SK-N-SH treated with all-trans-retinoic acid at 6 μM for 48 hours (cell line): ENCODE measurements at regions not wholly inside any gene's neighbourhood (a gene's known extent, or its start where the extent isn't known, plus 50 kb on each side); places are given as distances from the start of the nearest gene placed in this dataset.

ENCODE experiments used
- ATAC-seq: fragments of 200-7000 bp; cut with Tn5 transposase; 3 replicates; pipeline ENCODE4 v1.9.1; 2020; ENCODE audit warnings: mild to moderate bottlenecking, moderate library complexity
- ARNTL ChIP-seq: fragments of 450-650 bp; formaldehyde crosslinking; IDR thresholded peaks from 2 replicates; pipeline ENCODE4 v1.5.0; 2020; ENCODE audit warnings: low read depth, mild to moderate bottlenecking, moderate library complexity, borderline replicate concordance
- BACH2 ChIP-seq: fragments of 250-450 bp; sonication (Bioruptor Pico); IDR thresholded peaks from 2 replicates; pipeline ENCODE4 v1.9.0; 2021; ENCODE audit warnings: mild to moderate bottlenecking, borderline replicate concordance
- CSDC2 ChIP-seq: fragments of 250-450 bp; sonication (Bioruptor Pico); IDR thresholded peaks from 2 replicates; pipeline ENCODE4 v1.5.0; 2020; ENCODE audit warnings: mild to moderate bottlenecking, moderate library complexity
- ESRRG ChIP-seq: fragments of 250-450 bp; sonication (Bioruptor Pico); IDR thresholded peaks from 2 replicates; pipeline ENCODE4 v1.6.1; 2021; ENCODE audit warnings: mild to moderate bottlenecking
- GLIS3 ChIP-seq: fragments of 250-450 bp; sonication (Bioruptor Pico); IDR thresholded peaks from 2 replicates; pipeline ENCODE4 v1.5.0; 2020; ENCODE audit warnings: mild to moderate bottlenecking, moderate library complexity
- ISL1 ChIP-seq: fragments of 250-450 bp; sonication (Bioruptor Pico); IDR thresholded peaks from 2 replicates; pipeline ENCODE4 v2.1.2; 2022; ENCODE audit warnings: mild to moderate bottlenecking, moderate library complexity
- OSR1 ChIP-seq: fragments of 250-450 bp; sonication (Bioruptor Pico); IDR thresholded peaks from 2 replicates; pipeline ENCODE4 v1.8.0; 2022; ENCODE audit warnings: moderate library complexity, mild to moderate bottlenecking, inconsistent platforms
- PATZ1 ChIP-seq: fragments of 250-450 bp; sonication (Bioruptor Pico); IDR thresholded peaks from 2 replicates; pipeline ENCODE4 v1.8.0; 2020; ENCODE audit warnings: mild to moderate bottlenecking, moderate library complexity, borderline replicate concordance
- POU6F1 ChIP-seq: fragments of 250-450 bp; sonication (Bioruptor Pico); IDR thresholded peaks from 2 replicates; pipeline ENCODE4 v1.8.0; 2021; ENCODE audit warnings: low read depth, mild to moderate bottlenecking, moderate library complexity, borderline replicate concordance
- PPARA ChIP-seq: fragments of 250-450 bp; sonication (Bioruptor Pico); IDR thresholded peaks from 2 replicates; pipeline ENCODE4 v1.5.0; 2020; ENCODE audit warnings: mild to moderate bottlenecking, borderline replicate concordance
- RARB ChIP-seq: fragments of 250-450 bp; sonication (Bioruptor Pico); IDR thresholded peaks from 2 replicates; pipeline ENCODE4 v1.8.0; 2021; ENCODE audit warnings: mild to moderate bottlenecking, moderate library complexity
- SNAI2 ChIP-seq: fragments of 250-450 bp; sonication (Bioruptor Pico); IDR thresholded peaks from 2 replicates; pipeline ENCODE4 v1.5.0; 2020; ENCODE audit warnings: mild to moderate bottlenecking, moderate library complexity
- TCF4 ChIP-seq: fragments of 250-450 bp; sonication (Bioruptor Pico); IDR thresholded peaks from 2 replicates; pipeline ENCODE4 v1.8.0; 2021; ENCODE audit warnings: mild to moderate bottlenecking, moderate library complexity, borderline replicate concordance
- TOX ChIP-seq: fragments of 250-450 bp; sonication (Bioruptor Pico); IDR thresholded peaks from 2 replicates; pipeline ENCODE4 v1.8.0; 2021; ENCODE audit warnings: mild to moderate bottlenecking, moderate library complexity, borderline replicate concordance
- ZC3H10 ChIP-seq: fragments of 250-450 bp; sonication (Bioruptor Pico); IDR thresholded peaks from 2 replicates; pipeline ENCODE4 v1.5.1; 2021; ENCODE audit warnings: mild to moderate bottlenecking, moderate library complexity
- ZFP3 ChIP-seq: fragments of 250-450 bp; sonication (Bioruptor Pico); IDR thresholded peaks from 2 replicates; pipeline ENCODE4 v1.5.0; 2020; ENCODE audit warnings: mild to moderate bottlenecking, moderate library complexity
- ZFP30 ChIP-seq: fragments of 450-650 bp; formaldehyde crosslinking; IDR thresholded peaks from 2 replicates; pipeline ENCODE4 v1.5.0; 2022; ENCODE audit warnings: mild to moderate bottlenecking, moderate library complexity
- ZNF70 ChIP-seq: fragments of 450-650 bp; formaldehyde crosslinking; IDR thresholded peaks from 2 replicates; pipeline ENCODE4 v1.5.0; 2020; ENCODE audit warnings: mild to moderate bottlenecking, moderate library complexity
- ZNF8 ChIP-seq: fragments of 450-650 bp; formaldehyde crosslinking; IDR thresholded peaks from 2 replicates; pipeline ENCODE4 v1.5.0; 2020; ENCODE audit warnings: mild to moderate bottlenecking, moderate library complexity
- TF ChIP-seq, protein P1 (sequence below): fragments of 250-450 bp; sonication (Bioruptor Pico); IDR thresholded peaks from 2 replicates; pipeline ENCODE4 v1.5.1; 2021; ENCODE audit warnings: mild to moderate bottlenecking, moderate library complexity
- TF ChIP-seq, protein P2 (sequence below): fragments of 250-450 bp; sonication (Bioruptor Pico); IDR thresholded peaks from 2 replicates; pipeline ENCODE4 v1.5.0; 2020; ENCODE audit warnings: mild to moderate bottlenecking, moderate library complexity

DNA sequence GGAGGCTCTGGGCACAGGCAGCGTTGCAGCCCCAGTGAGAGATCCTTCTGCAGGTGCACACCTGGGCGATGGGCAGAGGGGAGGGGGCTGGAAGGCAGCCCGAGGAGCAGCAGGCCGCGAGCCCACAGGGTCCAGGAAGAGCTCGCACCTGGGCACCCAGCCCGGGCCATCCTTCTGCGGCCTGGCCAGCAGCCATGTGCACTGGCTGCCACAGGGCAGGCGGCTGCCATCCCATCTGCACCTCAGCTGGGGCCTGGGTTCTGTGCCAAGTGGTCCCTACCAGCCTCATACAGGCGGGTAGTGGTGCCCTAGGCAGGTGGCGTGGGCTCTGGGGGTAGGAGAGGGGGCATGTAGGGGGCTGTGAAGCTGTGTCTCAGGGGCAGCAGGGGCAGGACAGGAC, 197.2 kb downstream of the RBFOX3 start:
- no peak for ATAC-seq
- TF ChIP-seq SNAI2 (CRISPR knock-in tag) (no peak), ESRRG (CRISPR knock-in tag) (no peak), TOX (CRISPR knock-in tag) (no peak), ARNTL (no peak), PATZ1 (CRISPR knock-in tag) (no peak), GLIS3 (CRISPR knock-in tag) (no peak), POU6F1 (CRISPR knock-in tag) (no peak), ISL1 (CRISPR knock-in tag) (no peak), ZFP30 (CRISPR knock-in tag) (no peak), TCF4 (CRISPR knock-in tag) (no peak), ZFP3 (CRISPR knock-in tag) (no peak), CSDC2 (CRISPR knock-in tag) (no peak)
- TF ChIP-seq, protein P1, sequence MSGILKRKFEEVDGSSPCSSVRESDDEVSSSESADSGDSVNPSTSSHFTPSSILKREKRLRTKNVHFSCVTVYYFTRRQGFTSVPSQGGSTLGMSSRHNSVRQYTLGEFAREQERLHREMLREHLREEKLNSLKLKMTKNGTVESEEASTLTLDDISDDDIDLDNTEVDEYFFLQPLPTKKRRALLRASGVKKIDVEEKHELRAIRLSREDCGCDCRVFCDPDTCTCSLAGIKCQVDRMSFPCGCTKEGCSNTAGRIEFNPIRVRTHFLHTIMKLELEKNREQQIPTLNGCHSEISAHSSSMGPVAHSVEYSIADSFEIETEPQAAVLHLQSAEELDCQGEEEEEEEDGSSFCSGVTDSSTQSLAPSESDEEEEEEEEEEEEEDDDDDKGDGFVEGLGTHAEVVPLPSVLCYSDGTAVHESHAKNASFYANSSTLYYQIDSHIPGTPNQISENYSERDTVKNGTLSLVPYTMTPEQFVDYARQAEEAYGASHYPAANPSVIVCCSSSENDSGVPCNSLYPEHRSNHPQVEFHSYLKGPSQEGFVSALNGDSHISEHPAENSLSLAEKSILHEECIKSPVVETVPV (CRISPR knock-in tag) = no peak
- TF ChIP-seq, protein P2, sequence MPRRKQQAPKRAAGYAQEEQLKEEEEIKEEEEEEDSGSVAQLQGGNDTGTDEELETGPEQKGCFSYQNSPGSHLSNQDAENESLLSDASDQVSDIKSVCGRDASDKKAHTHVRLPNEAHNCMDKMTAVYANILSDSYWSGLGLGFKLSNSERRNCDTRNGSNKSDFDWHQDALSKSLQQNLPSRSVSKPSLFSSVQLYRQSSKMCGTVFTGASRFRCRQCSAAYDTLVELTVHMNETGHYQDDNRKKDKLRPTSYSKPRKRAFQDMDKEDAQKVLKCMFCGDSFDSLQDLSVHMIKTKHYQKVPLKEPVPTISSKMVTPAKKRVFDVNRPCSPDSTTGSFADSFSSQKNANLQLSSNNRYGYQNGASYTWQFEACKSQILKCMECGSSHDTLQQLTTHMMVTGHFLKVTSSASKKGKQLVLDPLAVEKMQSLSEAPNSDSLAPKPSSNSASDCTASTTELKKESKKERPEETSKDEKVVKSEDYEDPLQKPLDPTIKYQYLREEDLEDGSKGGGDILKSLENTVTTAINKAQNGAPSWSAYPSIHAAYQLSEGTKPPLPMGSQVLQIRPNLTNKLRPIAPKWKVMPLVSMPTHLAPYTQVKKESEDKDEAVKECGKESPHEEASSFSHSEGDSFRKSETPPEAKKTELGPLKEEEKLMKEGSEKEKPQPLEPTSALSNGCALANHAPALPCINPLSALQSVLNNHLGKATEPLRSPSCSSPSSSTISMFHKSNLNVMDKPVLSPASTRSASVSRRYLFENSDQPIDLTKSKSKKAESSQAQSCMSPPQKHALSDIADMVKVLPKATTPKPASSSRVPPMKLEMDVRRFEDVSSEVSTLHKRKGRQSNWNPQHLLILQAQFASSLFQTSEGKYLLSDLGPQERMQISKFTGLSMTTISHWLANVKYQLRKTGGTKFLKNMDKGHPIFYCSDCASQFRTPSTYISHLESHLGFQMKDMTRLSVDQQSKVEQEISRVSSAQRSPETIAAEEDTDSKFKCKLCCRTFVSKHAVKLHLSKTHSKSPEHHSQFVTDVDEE (CRISPR knock-in tag) = no peak

- ATAC-seq = no peak
- TF ChIP-seq TOX (CRISPR knock-in tag) (no peak), PPARA (CRISPR knock-in tag) (no peak), OSR1 (CRISPR knock-in tag) (no peak), ZFP30 (CRISPR knock-in tag) (no peak), ISL1 (CRISPR knock-in tag) (no peak), BACH2 (no peak), POU6F1 (CRISPR knock-in tag) (no peak), ARNTL (no peak), RARB (CRISPR knock-in tag) (no peak), PATZ1 (CRISPR knock-in tag) (no peak), ZNF70 (CRISPR knock-in tag) (no peak), ZC3H10 (CRISPR knock-in tag) (no peak), ZNF8 (CRISPR knock-in tag) (no peak), ZFP3 (CRISPR knock-in tag) (no peak)
- TF ChIP-seq, protein P2 (CRISPR knock-in tag) = no peak
- TF ChIP-seq, protein P1 (CRISPR knock-in tag) = no peak
These were observed 197.9 kb downstream of the RBFOX3 start for GRCh38 chr17:79412886-79413390.
